Bronchial epithelial cell (primary cell): ENCODE measurements at regions not wholly inside any gene's neighbourhood (a gene's known extent, or its start where the extent isn't known, plus 50 kb on each side); places are given as distances from the start of the nearest gene placed in this dataset.
"Not testable (repeated sequence)": the region's sequence is repeated elsewhere in the genome, so short reads cannot be mapped to it uniquely, and the experiment has no call there.

Source experiments
- DNase-seq: peaks from one replicate; pipeline ENCODE4 v3.0.0-alpha.2; 2010; ENCODE audit warnings: low read depth
- FAIRE-seq: peaks from 2 replicates; lab custom pipeline; 2011; peaks lifted over from hg19 to GRCh38; lab: Jason Lieb, UNC
- H3K27me3 ChIP-seq: 2 replicates; pipeline ENCODE4 v1.5.1; 2011; ENCODE audit warnings: low read length; ENCODE audit not compliant: control insufficient read depth, insufficient read depth
- H3K36me3 ChIP-seq: 2 replicates; pipeline ENCODE4 v1.5.1; 2011; ENCODE audit warnings: low read length; ENCODE audit not compliant: control insufficient read depth, insufficient read depth
- H3K4me3 ChIP-seq: 2 replicates; pipeline ENCODE4 v1.5.1; 2011; ENCODE audit warnings: mild to moderate bottlenecking, low read depth, low read length, control low read depth
- CTCF ChIP-seq: IDR thresholded peaks from 2 replicates; pipeline ENCODE4 v1.5.1; 2011; ENCODE audit warnings: mild to moderate bottlenecking, moderate library complexity, low read length, control low read depth, inconsistent platforms; ENCODE audit not compliant: insufficient read depth, severe bottlenecking

DNA sequence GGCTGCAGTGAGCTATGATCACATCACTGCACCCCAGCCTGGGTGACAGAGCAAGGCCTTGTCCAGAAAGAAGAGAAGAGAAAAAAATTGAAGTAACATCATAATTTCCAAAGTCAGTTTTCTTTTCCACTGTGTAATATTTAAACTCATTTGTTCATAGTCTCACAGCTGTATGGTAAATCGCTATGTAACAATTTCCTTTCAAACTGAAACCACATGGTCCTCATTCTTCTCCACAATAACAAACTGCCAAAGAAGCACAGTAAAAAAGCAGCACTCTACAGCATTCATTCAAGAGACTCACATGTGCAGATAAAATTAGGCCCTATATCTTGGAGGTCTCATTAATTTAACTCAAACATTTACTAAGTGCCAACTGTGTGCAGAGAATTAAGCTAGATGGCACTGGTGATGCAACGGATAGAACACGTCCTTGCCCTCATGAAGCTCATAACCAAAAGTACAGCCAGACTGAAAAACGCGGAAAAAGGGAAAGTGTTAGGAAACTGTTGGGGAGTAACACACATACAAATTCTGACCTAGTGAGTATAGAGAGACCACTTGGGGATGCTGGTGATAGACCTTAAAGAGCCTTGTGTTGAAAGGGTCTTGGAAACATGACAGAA, 174.0 kb upstream of the KCTD7 start:
- FAIRE-seq (no peak), DNase-seq (no peak)
- Histone ChIP-seq H3K27me3 (no peaks in the 10 kb centered on the region), H3K36me3 (no peaks in the 10 kb centered on the region), H3K4me3 (no peak overlapping the region)
- TF ChIP-seq CTCF, result no peak

- H3K36me3 ChIP-seq, H3K27me3 ChIP-seq, DNase-seq, H3K4me3 ChIP-seq: not testable (repeated sequence)
- peak; percentile 13 for FAIRE-seq
These were observed 173.2 kb upstream of the KCTD7 start for GRCh38 chr7:66455432-66455831.

DNA sequence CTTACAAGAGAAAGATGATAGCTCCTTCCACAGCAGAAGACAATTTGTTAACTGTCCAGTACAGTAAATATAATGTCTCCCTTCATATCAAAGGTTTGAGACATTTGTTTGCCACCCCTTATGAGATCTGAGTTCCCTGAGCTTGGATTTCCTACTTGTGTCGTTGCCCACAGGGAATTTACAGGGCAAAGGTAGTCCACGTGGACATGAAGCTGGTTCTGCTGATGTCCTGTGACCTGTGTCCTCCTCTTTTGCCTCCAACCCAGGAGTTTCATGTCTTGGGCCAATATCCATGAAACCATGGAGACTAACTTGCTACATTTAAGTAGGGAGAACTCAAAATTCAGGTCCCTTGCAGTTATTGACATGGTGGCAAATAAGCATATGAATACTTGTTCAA, 172.2 kb upstream of the KCTD7 start:
- not testable (repeated sequence) for FAIRE-seq, H3K36me3 ChIP-seq, H3K27me3 ChIP-seq, H3K4me3 ChIP-seq, DNase-seq

GRCh38 chr7:66458991-66459390, 169.7 kb upstream of the KCTD7 start:
- peak; percentile 23 for DNase-seq
- FAIRE-seq, H3K4me3 ChIP-seq, H3K27me3 ChIP-seq, H3K36me3 ChIP-seq: not testable (repeated sequence)

DNA sequence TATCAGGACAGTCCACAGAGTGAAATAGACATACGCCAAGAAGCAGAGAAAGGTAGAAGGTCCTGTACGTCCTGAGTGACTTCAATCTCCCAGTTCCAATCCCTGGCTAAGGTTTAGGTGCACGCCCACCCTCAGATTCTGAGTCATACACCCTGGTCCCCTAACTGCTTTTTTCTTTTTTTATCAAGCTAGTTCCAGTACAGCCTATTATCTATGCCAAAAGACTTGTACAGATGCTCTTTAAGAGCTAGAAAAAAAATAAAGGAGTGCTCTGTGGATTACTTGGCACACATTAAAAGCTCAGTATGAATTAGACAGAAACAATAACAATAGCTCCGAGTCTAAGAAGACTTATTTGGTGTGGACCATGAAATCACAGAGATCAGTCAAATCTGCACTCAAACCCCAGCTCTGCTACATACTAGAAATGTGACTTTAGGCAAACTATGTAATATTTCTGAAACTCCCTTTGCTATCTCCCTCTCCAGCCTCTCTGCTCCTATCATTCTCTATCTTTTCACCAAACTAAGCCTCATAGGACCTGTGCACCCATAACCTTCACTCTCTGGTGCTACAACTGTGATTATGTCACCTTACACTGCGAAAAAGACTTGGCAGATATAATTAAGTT, 168.8 kb upstream of the KCTD7 start:
- not testable (repeated sequence) for H3K4me3 ChIP-seq, H3K27me3 ChIP-seq, FAIRE-seq, H3K36me3 ChIP-seq
- DNase-seq, result peak; percentile 8

GRCh38 chr7:66460921-66461361, 167.7 kb upstream of the KCTD7 start:
- TF ChIP-seq CTCF, result no peak
- Histone ChIP-seq H3K27me3 (no peaks in the 10 kb centered on the region), H3K4me3 (no peak overlapping the region), H3K36me3 (no peaks in the 10 kb centered on the region)
- FAIRE-seq (no peak), DNase-seq (peak; percentile 17)

GRCh38 chr7:66461397-66461796, 167.3 kb upstream of the KCTD7 start:
- not testable (repeated sequence) for FAIRE-seq, DNase-seq, H3K27me3 ChIP-seq

GRCh38 chr7:66462831-66463230, 165.8 kb upstream of the KCTD7 start:
- FAIRE-seq, H3K36me3 ChIP-seq, DNase-seq, H3K4me3 ChIP-seq, H3K27me3 ChIP-seq: not testable (repeated sequence)

More at GRCh38 chr7:66461397-66461796, 167.3 kb upstream of the KCTD7 start:
- H3K4me3 ChIP-seq, H3K36me3 ChIP-seq: not testable (repeated sequence)

GRCh38 chr7:66464059-66464458, 164.6 kb upstream of the KCTD7 start:
- Histone ChIP-seq H3K36me3 (no peaks in the 10 kb centered on the region), H3K27me3 (no peaks in the 10 kb centered on the region), H3K4me3 (no peak overlapping the region)
- DNase-seq, result no peak
- FAIRE-seq, result no peak
- TF ChIP-seq CTCF, result no peak
